SIG-M5 (cell line): ENCODE measurements at regions not wholly inside any gene's neighbourhood (a gene's known extent, or its start where the extent isn't known, plus 50 kb on each side); places are given as distances from the start of the nearest gene placed in this dataset.
"Not testable (repeated sequence)": the region's sequence is repeated elsewhere in the genome, so short reads cannot be mapped to it uniquely, and the experiment has no call there.

Experiments
- DNase-seq: peaks from one replicate; lab custom pipeline; 2025; lab: John Stamatoyannopoulos, UW

DNA sequence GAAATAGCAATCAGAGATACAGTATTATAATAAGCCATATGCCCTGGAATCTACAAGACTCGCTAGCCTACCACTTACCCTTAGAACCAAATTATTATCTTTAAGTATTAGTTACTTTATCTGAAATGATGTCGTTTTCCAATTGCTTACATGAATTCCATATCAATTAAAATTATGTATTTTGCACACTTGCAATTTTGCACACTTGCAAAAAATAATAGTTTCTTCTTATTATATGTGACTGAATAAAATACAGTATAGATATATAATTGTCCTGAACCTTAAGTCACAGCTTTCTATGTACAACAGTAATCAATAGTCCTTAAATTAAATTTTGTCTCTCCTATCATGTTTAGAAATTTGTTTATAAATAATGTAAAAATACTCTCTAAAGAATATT, 2095.1 kb downstream of the NCAM2 start:
- no peak for DNase-seq

GRCh38 chr21:23099185-23099584, 2101.0 kb downstream of the NCAM2 start:
- DNase-seq: no peak

DNA sequence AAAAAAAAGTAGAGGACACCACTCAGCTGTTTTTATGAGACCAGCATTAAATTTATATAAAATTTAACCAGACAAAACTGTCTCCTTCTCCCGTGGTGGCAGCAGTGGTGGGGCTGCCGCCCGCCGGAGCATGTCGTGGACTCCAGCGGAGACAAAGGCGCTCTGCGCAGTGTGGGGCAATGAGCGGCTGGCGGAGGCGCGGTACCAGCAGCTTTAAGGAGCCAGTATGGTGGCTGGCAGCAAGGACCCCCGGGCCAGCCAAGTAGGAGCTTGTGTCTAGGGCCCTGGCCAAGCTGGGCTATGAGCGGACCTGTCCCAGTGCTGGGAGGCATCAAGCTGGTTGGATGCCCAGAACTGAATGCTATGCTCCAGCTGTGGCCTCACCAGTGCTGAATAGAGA, 2102.9 kb downstream of the NCAM2 start:
- no peak for DNase-seq

DNA sequence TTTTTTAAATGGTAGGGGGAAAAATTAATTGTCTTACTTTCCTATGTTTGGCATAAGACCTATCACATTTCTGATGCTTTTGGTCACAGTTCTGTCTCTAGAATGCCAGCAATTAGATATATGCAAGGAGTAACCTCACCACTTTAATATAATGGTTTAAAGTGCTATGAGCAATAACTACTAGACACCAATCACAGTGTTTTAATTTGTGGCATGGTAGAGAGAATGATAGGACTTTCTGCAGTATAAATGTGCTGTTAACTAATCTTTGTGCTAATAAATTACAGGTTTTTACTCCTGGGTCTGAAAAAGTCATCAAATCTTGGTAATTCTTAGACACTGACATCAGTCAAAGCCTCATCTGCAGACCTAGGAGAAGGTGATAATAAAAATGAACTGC, 2110.3 kb downstream of the NCAM2 start:
- DNase-seq: no peak

DNA sequence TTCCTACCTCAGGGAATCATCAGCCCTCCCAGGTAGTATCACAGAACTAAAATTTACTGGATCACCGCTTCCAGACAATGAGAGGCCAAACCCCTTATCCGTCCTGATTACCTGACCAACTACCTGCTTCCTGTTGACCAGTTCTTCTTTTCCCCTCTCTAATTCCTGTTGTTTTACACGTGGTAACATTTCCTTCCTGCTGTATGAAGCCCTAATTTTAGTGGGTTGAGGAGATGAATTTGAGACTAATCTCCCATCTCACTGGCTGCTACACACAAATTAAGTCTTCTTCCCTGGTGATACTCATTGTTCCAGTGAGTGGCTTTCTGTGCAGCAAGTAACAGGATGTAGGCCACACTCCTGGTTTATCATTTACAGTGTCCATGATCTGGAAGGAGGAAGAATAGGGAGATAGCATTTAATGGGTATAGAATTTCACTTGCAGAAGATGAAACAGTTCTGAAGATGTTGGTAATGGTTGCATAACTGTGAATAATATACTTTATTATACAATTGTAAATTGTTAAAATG, 2112.9 kb downstream of the NCAM2 start:
- DNase-seq: no peak

DNA sequence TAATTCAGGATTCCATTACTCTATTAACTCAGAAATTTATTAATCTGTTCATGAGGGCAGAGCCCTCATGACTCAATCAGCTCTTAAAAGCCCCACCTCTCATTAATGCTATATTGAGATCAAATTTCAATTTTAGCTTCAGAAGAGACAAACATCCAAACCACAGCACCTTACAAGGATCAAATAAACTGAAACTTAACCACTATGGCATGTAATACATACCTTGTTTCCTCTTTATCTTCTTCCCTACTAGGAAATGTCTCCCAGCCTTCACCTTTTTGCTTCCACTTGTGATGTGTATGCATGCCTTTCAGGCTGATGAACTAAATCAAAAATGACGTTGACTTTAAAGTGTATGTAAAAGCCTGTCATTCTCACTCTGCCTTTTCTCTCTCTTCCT, 2121.3 kb downstream of the NCAM2 start:
- no peak for DNase-seq

DNA sequence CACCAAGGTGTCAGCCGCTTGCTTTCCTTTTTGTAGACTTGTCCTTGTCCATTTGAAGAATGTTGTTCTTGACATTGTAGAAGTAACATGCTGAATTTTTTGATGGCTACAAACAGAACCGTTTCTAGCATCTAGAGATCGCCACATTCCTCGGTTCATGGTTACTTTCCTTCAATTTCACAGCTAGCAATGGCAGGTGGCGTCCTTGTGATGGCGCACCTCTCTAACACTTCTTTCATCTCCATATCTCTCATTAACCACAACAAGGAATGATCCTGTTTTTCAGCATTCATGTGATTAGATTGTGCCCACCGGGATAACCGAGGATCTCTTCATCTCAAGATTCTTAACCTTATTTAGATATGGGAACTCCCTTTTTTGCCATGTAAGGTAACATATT, 2129.8 kb downstream of the NCAM2 start:
- DNase-seq: no peak

GRCh38 chr21:23130308-23130707, 2132.1 kb downstream of the NCAM2 start:
- no peak for DNase-seq

GRCh38 chr21:23131177-23131576, 2133.0 kb downstream of the NCAM2 start:
- DNase-seq: no peak

GRCh38 chr21:23138797-23139196, 2140.6 kb downstream of the NCAM2 start:
- DNase-seq: no peak

GRCh38 chr21:23152130-23152529, 2153.9 kb downstream of the NCAM2 start:
- no peak for DNase-seq

DNA sequence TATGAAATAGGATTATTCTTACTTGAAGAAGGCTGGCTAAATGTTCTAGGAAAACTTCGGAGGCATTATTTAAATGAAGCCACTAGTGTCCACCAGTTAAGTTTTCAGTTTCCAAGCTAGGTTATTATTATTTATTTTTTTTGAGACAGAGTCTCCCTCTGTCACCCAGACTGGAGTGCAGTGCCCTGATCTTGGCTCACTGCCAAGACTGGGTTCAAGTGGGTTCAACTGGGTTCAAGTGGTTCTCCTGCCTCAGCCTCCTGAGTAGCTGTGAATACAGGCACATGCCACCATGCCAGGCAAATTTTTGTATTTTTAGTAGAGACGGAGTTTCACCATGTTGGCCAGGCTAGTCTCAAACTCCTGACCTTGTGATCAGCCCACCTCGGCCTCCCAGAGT, 2155.6 kb downstream of the NCAM2 start:
- not testable (repeated sequence) for DNase-seq

GRCh38 chr21:23155281-23155680, 2157.1 kb downstream of the NCAM2 start:
- no peak for DNase-seq

DNA sequence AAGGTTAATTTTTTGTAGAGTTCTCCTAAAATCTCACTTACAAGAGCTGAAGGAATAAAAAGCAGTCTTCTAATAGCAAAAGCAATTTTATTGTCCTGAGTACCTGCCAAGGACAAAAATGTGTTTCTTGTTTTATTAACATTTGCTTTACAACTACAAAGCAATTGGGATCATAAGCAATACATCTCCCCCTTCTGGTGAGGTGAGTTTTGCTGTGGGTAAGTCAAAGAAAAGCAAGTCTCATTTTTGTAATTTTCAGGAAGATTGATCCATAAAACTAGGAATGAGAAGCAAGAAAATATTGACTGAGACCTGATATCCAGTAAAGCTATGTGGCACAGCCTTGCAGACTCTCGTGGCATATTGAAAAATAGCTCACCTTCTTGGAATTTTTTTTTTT, 2162.7 kb downstream of the NCAM2 start:
- DNase-seq: no peak

GRCh38 chr21:23162198-23162946, 2164.2 kb downstream of the NCAM2 start:
- DNase-seq: no peak
